GM12801 (cell line): ENCODE measurements at regions not wholly inside any gene's neighbourhood (a gene's known extent, or its start where the extent isn't known, plus 50 kb on each side); places are given as distances from the start of the nearest gene placed in this dataset.

Source experiments
- TF ChIP-seq, protein P1 (sequence below): IDR thresholded peaks from one replicate; pipeline ENCODE4 v1.5.1; 2011; ENCODE audit warnings: control low read depth; ENCODE audit not compliant: insufficient read length; ENCODE audit errors: extremely low read depth

DNA sequence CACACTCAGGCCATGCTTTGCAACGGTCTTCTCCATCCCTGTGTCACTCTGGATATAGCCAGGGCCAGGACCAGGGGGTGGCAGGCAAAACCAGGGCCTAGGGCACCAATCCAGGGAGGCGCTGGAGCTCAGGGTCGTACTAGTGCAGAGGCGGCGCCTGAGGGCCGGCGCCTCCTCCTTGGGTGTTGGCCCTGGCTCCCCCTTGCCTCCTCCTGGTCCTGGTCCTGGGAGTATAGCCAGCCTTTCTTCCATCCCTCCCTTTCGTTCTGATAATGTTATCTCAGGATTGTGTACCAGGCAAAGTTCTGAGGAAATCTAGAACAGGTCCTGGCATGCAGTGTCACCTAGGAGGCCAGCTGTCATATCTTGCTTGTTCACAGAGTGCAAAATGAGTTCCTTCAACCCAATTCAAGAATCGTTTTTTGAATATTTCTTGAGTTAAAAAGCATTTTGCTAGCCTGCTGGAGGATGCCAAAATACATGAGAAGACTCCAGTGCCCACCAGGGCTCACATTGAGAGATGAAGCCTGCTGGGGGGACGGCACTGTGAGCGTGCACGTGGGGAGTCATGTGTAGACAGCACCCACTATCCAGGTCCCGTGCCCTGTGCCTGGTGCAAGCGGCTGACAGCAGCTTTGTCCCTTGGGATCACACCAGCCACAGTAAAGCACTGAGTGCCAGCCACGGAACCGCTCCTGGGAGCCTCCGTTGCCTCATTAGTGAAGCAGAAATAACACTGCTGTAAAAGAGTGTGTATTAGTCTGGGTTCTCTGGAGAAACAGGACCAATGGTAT, 106.9 kb upstream of the C7orf33 start:
- TF ChIP-seq, protein P1, sequence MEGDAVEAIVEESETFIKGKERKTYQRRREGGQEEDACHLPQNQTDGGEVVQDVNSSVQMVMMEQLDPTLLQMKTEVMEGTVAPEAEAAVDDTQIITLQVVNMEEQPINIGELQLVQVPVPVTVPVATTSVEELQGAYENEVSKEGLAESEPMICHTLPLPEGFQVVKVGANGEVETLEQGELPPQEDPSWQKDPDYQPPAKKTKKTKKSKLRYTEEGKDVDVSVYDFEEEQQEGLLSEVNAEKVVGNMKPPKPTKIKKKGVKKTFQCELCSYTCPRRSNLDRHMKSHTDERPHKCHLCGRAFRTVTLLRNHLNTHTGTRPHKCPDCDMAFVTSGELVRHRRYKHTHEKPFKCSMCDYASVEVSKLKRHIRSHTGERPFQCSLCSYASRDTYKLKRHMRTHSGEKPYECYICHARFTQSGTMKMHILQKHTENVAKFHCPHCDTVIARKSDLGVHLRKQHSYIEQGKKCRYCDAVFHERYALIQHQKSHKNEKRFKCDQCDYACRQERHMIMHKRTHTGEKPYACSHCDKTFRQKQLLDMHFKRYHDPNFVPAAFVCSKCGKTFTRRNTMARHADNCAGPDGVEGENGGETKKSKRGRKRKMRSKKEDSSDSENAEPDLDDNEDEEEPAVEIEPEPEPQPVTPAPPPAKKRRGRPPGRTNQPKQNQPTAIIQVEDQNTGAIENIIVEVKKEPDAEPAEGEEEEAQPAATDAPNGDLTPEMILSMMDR, result no peak

DNA sequence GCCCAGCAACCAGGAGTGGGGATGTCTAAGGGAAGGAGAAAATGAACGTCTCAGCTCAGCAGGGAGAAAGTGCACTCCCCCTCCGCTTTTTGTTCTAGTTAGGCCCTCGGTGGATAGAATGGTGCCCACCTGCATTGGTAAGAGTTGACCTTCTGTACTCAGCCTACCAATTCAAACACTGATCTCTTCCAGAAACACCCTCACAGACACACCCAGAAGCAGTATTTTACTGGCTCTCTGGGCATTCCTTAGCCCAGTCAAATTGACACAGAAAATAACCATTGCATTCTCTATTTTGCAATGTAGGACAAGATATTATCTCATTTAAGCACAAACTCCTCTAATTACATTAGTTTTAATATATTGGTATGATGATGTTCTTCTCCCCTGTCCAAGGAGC, 106.1 kb upstream of the C7orf33 start:
- TF ChIP-seq, protein P1, result no peak

DNA sequence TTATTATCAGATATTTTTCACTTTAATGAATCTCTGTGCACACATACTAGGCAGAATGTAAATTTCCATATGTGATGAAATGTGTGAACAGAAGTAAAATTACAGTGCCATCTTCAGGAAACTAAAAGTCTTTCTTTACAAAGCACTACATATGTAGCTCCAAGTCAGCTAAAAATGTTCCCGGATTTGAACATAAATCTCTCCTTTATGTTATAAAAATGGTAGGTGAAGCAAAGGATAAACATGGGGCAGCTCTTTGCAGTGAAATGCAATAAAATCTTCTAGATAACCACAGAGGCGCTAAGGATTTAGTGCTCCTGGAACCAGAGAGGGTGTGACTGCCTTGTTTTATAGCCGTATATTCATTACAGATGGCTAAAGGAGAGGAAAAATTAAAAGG, 104.9 kb upstream of the C7orf33 start:
- TF ChIP-seq, protein P1, result no peak

DNA sequence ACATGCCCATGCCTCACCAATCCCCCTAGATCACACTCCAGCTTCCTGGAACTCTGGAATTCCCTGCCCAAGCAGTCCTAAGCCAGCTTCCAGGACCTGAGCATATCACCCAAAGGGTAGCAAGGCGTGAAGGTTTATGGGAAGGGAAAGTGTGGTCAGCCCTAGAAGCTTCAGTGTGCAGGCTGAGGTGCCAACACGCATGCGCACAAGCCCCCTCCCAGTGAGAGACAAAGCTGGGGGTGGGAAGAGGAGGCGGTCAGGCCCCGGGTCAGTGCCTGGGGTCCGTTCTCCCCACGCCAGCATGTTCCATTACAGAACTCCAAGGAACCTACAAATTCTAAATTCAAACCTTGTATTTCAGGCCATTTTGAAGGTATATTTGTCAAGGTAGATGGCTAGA, 103.6 kb upstream of the C7orf33 start:
- TF ChIP-seq, protein P1, result no peak

DNA sequence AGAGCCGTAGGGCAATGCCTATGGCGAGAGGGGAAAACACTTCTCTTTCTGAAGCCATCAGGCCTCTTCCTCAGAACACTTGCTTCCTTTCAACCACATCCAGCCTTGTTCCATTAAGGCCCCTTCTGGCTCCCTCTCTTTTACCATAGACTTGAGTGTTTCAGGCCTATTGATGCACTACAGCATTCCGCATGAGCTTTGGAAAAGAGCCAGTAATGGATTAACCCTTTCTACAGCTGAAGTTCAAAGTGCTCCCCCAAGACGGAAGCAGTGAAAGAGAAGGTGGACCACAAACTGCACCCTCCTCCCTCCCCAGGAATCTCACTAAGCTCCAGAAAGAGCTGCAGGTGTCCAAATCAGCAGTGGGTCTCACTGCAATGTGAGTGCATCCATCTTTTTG, 102.7 kb upstream of the C7orf33 start:
- TF ChIP-seq, protein P1, result no peak

DNA sequence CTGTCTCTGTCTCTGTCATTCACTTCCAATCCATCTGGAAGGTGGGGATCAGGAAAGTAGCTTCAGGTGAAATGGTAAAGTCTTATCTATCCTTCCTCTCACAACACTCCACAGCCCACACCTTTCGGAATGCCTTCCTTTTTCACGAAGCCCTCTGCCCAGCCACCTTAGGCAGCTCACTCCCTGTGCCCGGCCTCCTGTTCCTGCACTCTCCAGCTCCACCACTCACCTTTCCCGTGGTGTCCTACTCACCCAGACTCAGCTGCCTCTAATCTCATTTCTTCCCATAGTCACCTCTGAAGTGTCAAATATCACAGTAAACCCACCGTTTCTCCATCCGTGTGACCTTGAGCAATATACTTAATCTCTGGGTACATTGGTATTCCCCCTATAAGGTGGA, 100.9 kb upstream of the C7orf33 start:
- TF ChIP-seq, protein P1, result no peak

DNA sequence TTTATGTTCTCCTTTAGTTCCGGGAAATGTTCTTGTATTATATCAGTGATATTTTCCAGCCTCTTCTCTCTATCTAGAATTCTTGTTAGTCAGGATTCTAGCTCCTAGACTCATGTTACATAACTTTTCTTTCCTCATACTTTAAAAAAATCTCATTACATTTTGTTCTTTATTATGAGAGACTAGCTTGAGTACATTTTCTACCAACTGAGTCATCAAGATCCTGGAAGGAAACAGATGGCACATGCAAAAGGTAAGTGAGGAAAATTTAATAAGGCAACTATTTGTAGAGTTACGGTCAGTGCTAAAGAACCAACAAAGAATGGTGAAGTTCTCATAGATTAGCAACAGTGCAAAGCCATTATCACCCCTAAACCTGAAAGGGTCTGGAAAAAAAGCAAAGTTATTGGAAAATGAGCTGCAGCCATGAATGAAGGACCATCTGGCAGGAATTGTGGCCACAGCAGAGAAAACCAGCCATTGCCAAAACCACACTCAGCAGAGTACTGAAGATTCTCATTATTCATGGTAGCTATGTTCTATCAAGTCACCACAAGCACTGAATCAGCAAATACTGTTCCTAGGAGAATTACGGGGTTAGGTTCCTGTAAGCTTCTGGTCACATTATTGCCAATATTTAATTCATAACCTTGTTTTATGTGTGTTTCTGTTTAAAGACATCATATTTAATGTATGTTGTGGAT, 98.3 kb upstream of the C7orf33 start:
- TF ChIP-seq, protein P1, result no peak
